HG02571 (cell line): ENCODE measurements at regions not wholly inside any gene's neighbourhood (a gene's known extent, or its start where the extent isn't known, plus 50 kb on each side); places are given as distances from the start of the nearest gene placed in this dataset.
"Not testable (repeated sequence)": the region's sequence is repeated elsewhere in the genome, so short reads cannot be mapped to it uniquely, and the experiment has no call there.

ENCODE experiments used
- ATAC-seq: cut with Tn5 transposase; IDR thresholded peaks from one replicate; pipeline ENCODE4 v1.9.1; 2021; ENCODE audit warnings: mild to moderate bottlenecking, moderate library complexity; ENCODE audit not compliant: unreplicated experiment

GRCh38 chr12:4193821-4194220 is 79.7 kb upstream of the CCND2 start:
- ATAC-seq = no peak

- ATAC-seq = no peak
These were observed 81.9 kb upstream of the CCND2 start for GRCh38 chr12:4191642-4192041.

GRCh38 chr12:4191149-4191548 is 82.4 kb upstream of the CCND2 start:
- ATAC-seq = no peak

- no peak for ATAC-seq
These were observed 83.0 kb upstream of the CCND2 start for GRCh38 chr12:4190366-4191063.

GRCh38 chr12:4189721-4190120 is 83.8 kb upstream of the CCND2 start:
- no peak for ATAC-seq

DNA sequence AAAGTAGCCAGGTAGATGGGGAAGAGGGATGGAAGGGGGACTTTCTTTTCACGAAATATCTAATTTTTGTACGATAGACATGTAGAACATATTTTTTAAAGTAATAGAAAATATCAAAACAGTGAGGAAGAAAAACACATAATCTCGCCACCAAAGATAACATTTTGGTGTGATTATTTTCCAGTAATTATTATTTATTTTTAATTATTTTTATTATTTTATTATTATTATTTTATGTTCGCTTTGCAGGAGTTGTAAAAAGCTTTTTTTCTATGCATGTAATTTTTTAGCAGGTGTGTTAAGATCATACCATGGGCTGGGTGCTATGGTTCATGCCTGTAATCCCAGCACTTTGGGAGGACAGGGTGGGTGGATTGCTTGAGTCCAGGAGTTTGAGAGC is 85.6 kb upstream of the CCND2 start:
- no peak for ATAC-seq

- ATAC-seq = not testable (repeated sequence)
These were observed 86.2 kb upstream of the CCND2 start for GRCh38 chr12:4187315-4187714.

- ATAC-seq = no peak
These were observed 95.0 kb upstream of the CCND2 start for GRCh38 chr12:4178424-4179170.

DNA sequence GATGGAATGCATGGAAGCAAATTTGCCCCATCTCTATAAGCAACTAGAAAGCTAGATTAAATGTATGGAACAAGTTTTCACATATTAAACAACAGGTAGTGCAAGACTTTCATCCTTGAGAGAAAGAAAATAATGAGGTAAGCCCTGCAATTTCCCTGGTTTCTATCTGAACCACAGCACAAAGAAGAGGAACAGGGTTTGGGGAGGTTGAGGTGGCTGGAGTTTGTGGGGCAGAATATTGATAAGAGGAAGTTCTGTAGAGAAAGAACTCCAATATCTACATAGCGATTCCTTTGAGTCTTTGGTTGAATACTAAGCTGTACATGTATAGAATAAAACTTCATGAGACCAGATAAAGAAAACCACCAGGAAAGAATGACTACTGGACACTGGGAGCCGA is 96.3 kb upstream of the CCND2 start:
- ATAC-seq = no peak

GRCh38 chr12:4176168-4176567 is 97.4 kb upstream of the CCND2 start:
- no peak for ATAC-seq

DNA sequence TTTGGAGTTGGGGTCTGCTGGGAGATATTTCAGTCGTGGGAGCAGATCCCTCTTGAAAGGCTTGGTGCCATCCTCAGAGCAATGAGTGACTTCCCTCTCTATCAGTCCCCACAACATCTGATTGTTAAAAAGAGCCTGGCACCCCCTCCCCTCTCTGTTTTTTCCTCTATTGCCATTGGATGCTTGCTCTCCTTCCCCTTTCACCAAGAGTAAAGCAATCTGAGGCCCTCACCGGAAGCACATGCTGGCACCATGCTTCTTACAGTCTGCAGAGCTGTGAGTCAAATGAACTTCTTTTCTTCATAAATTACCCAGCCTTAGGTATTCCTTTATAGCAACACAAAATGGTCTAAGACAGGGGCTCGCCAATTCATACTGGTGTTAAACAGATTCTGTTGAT is 99.1 kb upstream of the CCND2 start:
- no peak for ATAC-seq

GRCh38 chr12:4172999-4173398 is 100.6 kb upstream of the CCND2 start:
- ATAC-seq = no peak

DNA sequence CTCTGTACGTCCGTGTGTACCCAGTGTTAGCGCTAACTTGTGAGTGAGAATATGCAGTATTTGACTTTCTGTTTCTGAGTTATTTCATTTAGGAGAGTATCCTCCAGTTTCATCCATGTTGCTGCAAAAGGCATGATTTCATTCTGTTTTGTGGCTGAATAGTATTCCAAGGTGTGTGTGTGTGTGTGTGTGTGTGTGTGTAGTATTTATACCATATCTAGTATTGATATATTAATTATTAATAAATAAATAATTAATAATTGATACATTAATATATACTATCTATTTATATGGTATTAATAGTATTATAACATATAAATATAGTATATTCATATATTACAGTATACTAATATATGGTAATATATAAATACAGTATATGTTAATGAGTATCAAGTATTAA is 101.8 kb upstream of the CCND2 start:
- ATAC-seq = no peak

GRCh38 chr12:4169959-4170358 is 103.6 kb upstream of the CCND2 start:
- ATAC-seq = no peak

- ATAC-seq = no peak
These were observed 104.0 kb upstream of the CCND2 start for GRCh38 chr12:4169531-4169930.

DNA sequence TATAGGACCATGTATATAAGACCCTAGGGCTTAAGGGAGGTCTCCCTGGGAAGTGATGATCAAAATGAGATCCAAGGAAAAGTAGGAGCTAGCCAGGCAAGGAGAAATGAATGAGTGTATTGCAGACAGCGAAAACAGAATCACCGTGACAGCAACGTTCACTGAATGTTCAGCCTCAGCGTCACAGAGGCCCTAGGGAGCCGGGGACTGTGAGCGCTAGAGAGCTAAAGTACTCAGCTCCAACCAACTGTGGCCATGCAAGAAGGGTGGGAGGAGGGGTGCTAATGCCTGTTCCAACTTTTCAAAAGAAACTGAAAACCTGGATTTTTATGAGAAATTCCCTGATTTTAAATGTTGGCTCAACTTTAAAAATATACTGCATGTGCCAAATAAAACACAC is 105.5 kb upstream of the CCND2 start:
- no peak for ATAC-seq

DNA sequence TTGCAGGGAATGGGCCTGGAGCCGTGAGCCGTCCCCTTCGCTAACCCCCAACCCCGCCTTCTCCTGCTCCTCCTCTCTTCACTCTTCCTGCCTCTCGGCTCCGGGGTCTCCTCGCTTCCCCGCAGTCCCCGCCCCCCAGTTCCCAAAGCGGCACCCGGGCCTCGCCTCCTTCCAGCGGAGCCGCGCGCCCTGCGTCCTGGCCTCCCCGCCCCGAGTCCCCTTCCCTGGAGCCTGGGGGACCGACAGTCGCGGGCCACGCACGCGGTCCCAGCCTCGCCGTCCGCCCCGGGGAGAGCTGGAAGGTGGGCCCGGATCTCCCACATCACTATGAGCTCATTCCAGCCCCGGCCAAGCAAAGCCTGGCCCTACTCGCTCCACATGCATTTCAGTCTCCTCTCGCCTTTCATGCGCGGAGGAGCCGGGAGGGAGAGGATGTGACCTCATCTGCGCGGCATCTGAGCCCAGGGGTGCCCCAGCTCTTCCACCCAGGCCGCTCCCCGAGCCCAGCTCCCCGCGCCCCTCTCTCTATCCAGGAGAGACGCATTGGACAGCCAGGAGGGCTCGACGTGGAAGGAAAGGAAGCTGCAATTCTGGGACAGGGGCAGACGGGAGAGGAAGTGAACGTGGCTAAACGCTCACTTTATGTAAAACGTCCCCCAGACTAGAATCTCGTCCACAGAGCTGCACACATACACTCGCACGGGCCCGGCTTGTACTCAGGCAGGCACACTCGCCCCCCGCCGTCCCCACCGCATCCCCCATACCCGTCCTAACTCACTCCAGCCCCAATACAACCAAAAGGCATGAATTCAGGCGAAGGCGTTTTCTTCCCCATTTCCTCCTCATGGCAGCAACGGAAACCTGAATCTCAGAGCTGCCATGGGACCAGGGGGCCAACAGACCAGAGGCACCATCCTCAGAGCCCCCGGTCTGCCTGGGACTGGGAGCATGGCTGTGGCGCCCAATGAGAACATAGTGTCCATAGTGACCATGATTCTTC is 108.7 kb upstream of the CCND2 start:
- no peak for ATAC-seq

- ATAC-seq = no peak
These were observed 109.4 kb upstream of the CCND2 start for GRCh38 chr12:4164188-4164558.

DNA sequence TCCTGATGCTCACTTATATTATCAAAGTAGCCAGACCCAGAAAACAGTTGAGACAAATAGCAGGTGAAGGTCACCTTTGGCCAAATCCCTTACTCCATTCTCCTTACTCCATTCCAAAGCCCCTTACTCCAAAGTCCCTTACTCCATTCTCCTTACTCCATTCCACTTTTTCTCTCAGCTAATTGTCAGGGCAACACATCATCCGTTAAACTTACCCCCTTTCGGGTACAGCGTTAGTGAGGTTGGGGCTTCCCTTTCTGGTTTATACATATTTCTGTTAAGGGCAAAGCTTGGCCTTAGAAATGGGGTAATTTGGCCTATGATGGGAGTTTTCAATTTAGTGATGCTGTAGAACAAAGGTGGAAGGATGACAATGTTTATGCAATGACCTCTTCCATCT is 111.8 kb upstream of the CCND2 start:
- ATAC-seq = no peak

GRCh38 chr12:4160314-4161040 is 113.1 kb upstream of the CCND2 start:
- no peak for ATAC-seq

DNA sequence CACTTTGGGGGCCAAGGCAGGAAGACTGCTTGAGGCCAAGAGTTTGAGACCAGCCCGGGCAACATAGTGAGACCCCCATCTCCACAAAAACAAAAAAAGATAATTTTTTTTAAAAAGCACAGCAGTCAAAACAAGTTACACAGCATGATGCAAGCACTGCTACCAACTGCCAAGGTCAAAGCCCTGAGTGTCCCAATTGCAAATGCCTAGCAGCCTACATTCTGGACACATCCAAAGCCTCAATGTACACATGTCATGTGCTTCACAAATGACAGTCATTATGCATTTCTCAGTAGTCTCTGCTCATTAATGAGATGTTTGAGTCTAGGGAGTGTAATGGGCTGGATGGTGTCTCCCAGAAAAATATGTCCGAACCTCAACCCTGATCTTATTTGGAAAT is 113.7 kb upstream of the CCND2 start:
- ATAC-seq = no peak
